ENCODE measurements at regions not wholly inside any gene's neighbourhood (a gene's known extent, or its start where the extent isn't known, plus 50 kb on each side); places are given as distances from the start of the nearest gene placed in this dataset.

DNA sequence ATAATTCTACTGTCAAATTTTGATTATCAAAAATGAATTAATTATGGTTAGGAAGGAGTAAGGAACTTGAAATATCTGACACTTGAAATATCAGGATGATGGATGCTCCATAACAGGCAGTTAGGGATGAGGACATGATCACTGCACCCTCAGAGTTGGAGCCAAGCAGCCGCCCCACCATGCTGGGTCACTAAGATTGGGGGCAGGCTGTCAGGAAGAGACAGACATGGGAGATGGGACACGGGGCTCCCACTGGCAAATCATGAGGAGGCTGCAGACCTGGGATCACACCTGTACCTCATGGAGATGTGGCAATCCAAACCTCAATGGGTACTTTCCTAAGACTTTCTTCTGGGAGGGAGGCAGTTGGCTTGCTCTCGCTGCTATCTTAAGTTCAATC lies 982.0 kb upstream of the ZEB2 start:
- no peak for DNase-seq (ENCODE audit: low spot score)

GRCh38 chr2:145495590-145495989 lies 975.7 kb upstream of the ZEB2 start:
- DNase-seq (ENCODE audit: low spot score): no peak

DNA sequence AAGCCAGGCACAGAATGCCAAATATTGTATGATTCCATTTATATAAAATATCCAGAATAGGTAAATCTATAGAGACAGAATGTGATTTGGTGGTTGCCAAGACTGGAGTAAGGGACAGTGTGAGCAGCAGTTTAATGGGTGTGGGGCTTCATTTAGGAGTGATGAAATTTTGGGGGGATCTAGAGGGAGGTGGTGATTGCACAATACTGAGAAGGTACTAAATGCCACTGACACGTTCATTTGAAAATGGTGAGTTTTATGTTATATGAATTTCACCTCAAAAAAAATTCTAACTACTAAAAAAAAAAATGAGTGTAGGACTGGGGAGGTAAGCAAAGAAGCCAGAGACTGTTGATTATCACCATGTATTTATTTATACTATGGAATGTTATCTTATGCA lies 974.5 kb upstream of the ZEB2 start:
- DNase-seq (ENCODE audit: low spot score): no peak

DNA sequence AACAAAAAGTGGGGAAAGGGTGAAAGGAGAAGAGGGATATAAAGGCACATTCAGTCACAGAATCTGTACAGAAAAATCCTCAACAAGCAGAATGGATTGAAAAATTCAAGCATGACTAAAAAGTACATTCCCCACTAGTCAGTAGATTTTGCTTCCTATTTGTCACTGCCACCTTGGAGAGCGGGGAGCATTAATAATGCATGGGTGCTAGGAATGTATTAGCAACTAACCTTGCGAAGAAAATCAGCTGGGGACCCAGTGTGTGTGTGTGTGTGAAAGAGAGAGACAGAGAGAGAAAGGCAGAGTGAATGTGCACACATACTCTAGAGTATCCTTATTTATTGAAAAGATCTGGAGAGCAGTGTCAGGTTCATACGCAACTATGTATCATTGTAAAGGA lies 968.7 kb upstream of the ZEB2 start:
- DNase-seq (ENCODE audit: low spot score): no peak

- peak; percentile 10 for DNase-seq (ENCODE audit: low spot score)
Measured at GRCh38 chr2:145484448-145485097, 964.7 kb upstream of the ZEB2 start.

DNA sequence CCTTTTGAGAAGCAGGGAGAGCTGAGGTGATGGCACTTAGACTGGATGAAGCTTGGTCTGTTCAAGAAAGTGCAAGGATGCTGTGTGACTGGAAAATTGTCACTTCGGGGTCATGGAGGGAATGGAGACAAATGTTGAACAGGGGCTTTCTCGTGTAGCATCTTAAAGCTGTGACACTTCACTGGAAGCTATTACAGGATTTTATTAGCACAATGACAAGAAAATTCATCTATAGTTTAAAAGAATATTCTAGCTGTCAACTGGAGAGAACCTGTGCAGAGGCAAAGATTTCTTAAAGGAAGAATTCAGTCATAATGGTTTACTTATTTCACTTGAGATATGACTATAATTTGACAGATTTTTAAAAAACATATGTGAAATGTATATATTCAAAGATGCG lies 963.9 kb upstream of the ZEB2 start:
- DNase-seq (ENCODE audit: low spot score): no peak

GRCh38 chr2:145481334-145481922 lies 961.5 kb upstream of the ZEB2 start:
- no peak for DNase-seq (ENCODE audit: low spot score)

DNA sequence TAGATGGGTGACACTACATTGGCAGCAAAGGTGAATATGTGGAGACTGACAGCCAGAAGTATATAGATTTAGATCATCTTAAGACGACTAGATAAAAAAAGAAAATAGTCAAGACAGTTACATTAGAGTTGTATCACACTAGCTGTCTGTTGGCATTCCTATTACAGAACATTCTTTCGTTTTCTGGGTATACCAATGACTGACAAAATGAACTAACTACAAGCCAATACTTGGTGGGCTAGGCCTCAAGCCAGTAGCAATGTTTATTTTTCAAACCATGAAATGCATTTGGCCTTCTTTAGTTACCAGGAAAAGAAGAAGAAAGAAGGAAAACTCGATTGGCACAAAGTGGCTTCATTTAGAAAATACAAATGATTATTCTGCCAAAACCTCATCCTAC lies 944.9 kb upstream of the ZEB2 start:
- no peak for DNase-seq (ENCODE audit: low spot score)

DNA sequence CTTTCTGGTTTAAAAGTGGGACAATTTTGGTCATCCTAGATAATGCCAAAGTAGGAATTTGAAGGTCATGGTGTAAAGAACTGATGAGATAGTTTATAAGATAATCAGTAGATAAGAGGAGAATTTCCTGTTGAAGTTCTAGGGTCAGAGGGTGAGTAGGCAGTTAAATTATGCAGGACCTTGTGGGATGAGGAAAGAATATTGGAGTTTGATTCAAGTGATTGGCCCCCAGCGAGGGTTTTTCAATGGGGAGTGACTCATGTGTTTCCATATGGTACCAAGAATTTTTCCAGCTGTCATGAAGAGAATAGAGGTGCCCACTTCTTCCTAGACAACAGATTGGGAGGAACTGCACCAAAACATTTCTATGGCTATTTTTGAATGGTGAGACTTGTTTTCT lies 940.2 kb upstream of the ZEB2 start:
- no peak for DNase-seq (ENCODE audit: low spot score)

DNA sequence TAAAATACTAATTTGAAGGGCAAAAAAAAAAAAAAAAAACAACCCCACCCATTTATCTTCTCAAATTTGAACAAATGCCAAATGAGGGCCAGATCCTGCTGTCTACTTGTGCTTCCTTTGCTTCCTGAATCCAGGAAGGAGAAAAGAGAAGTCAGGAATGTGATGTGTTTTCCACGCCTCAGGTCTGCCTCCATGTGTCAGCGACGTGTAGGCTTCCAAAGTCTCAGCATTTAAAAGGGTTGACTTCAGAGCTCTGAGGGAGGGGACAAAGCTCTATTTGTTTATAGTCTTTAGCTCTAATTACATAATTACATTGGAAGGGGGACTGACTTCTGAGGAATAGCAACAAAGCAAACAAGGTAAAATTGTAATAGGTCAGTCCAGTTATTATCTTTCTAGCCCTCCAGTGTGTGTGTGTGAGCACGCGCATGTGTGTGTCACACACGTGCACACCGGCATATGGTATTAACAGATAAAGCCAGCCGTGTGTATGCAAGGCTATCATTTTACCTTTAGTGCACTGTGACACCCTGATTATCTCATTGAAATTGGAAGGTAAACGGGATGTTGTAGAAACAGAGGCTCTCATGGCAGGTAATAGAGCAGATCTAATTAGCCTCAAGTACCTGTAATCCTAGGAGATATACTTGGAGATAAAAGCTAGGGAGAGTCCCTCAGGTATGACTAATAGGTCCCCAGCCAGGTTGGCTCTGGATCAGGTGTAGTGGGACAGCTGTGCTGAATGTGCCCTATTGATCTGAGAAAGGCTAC lies 911.4 kb upstream of the ZEB2 start:
- DNase-seq (ENCODE audit: low spot score): no peak

GRCh38 chr2:145423809-145424208 lies 903.9 kb upstream of the ZEB2 start:
- DNase-seq (ENCODE audit: low spot score): no peak

DNA sequence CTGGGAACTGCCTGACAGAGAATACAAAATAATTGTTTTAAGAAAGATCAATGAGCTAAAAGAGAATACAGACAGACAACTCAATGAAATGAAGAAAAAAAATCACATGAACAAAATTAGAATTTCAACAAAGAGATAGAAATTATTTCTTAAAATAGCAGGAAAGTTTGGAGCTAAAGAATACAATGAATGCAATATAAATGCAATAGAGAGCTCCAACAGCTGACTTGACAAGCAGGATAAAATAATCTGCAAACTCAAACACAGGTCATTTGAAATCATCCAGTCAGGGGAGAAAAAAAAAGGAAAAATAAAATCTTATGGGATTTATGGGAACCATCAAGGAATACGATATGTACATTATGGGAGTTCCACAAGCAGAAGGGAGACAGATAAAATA lies 902.7 kb upstream of the ZEB2 start:
- DNase-seq (ENCODE audit: low spot score): no peak

DNA sequence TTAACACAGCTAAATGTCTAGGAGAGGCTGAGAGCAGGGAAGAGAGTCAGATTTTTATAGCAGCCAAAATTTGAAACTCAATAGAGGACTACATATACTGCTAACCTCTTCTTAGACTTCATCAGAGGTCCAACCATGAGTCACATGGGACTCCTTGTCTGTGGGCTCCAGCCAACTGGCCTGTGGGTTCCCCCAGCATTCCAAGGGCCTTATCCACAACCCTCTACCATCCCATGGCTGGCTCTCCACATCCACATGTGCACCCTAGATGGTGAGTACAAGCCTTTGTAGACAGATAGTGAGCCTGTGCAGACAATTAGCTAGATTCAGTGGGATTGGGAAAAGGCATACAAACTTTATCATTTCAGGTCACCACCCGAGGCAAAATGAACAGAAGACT lies 901.9 kb upstream of the ZEB2 start:
- DNase-seq (ENCODE audit: low spot score): no peak

DNA sequence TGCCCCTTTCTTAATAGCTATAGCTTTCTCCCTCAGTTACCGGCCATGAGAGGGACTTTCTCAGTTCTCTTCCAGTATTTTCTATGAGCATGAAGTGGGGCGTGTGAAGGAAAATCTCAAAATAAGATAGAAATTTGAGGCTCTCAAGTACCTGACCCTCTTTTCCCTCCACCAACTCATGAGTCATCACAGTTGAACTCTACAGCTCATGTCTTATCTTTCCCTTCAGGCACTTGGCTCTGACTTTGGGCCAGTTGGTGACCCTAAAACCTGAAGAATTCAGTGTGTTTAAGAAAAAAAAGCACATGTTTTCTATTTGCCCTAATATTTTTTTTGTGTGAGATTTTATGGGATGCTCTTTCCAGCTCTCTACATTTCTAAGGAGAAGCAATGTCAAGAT lies 896.7 kb upstream of the ZEB2 start:
- DNase-seq (ENCODE audit: low spot score): no peak

DNA sequence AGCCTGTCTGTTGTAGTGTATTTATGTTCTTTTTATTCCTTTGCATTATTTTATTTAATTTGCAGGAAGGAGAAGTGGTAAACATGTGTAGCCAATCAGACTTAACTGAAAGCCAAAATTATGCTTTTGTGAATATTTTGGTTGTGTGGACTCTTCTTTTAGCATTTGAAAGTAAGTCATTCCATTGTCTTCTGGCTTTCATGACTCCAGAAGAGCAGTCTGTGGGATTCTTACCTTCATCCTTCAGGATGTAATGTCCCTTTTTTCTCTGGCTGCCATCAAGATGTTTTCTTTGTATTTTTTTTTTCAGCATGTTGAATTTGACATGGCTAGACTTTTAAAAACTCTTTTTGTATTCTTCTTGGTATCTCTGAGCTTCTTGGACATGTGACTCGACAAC lies 895.2 kb upstream of the ZEB2 start:
- DNase-seq (ENCODE audit: low spot score): no peak

GRCh38 chr2:145413261-145414030 lies 893.5 kb upstream of the ZEB2 start:
- DNase-seq (ENCODE audit: low spot score): no peak

DNA sequence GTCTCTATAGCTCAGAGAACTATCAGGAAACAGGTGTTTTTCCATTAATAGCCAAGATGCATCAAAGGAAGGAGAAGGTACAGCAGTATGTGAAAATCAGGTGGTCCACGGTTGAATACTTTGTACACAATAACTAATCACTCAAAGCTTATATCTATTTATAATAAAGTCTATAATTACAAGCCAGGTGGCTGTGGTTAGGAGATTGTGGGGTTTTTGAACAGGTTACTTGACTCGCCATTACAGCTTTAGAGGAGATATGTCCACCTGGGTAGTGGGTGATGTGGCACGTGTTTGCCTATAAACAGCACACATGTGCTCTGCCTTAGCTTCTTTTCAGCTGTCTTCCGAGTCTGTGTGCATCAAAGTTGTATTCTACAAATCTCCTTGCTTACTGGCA lies 892.2 kb upstream of the ZEB2 start:
- DNase-seq (ENCODE audit: low spot score): peak; percentile 58

DNA sequence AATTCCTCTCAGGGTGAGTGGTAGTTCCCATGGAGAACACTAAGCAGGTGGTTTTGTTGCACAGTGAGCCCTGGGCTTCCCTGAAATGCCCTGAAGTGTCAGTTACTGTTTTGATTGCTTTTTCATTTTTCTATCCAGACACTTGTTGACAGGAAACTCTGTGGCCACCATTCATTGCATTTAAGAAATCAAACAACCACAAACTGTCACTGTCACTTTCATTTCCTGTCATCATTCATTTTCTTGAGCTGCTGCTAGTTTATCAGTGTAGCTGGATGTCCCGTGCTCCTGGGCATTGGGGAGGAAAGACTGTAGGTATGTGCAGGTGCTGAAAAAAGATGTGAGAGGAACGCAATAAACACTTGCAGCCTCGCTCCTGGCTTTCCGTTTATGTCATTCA lies 891.6 kb upstream of the ZEB2 start:
- peak; percentile 67 for DNase-seq (ENCODE audit: low spot score)

GRCh38 chr2:145410086-145410485 lies 890.2 kb upstream of the ZEB2 start:
- DNase-seq (ENCODE audit: low spot score): no peak

DNA sequence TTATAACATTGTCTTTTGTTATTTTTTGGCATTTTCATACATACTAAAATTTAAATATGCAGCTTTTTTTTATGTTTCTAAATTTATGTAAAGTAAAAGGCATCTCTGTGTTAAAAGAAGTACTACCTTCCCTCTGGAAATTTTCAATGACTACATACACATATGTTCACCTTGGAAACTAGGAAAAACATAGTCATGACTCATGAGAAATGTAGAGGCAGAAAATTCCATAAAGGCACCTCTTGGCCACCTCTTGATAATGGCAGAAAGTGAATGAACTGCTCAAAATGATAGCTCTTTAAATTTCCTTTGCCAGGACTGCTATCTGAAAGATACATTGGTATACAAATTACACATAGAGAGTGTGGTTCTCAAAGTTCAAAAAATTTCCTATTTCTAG lies 889.1 kb upstream of the ZEB2 start:
- DNase-seq (ENCODE audit: low spot score): no peak

DNA sequence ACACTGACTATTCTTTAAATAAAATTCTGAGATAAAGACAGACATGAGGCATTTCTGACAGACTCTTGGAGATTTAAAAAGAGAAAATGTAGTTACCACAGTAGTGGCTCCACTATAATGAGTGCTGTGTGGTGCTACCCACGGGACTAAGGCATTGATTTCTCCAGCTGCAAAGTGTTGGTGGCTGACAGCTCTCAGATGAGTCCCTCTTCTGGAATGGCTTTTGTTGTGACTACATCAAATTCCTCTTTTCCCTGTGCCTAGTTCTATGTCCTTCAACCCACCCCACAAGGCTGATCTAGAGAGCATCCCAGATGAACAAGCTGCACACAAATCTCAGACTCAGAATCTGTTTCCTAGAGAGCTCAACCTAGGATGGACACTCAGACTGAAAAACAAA lies 884.8 kb upstream of the ZEB2 start:
- no peak for DNase-seq (ENCODE audit: low spot score)

DNA sequence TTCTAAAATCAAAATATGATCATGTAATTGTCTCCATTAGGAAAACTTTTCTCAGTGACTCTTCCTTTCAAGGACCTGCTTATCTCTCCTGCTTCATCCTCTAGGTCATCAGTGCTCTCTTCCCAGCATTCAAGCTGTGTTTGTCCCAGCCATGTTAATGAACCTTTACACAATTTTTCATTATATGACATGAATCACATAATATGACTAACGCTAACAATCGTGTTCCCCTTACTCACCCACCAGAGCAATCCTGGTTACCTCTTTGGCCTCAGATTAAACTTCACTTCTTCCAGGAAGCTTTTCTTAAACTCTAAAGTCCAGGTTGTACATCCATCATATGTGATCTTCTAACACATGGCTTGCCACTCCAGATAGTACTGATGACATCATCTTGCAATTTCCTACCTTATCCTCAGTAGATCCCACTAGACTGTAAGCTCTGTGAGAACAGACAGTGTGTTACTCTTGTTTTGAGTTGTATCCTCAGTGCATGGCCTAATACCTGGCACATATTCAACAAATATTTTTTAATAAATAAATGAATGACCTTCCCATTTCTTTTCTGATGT lies 882.9 kb upstream of the ZEB2 start:
- no peak for DNase-seq (ENCODE audit: low spot score)

DNA sequence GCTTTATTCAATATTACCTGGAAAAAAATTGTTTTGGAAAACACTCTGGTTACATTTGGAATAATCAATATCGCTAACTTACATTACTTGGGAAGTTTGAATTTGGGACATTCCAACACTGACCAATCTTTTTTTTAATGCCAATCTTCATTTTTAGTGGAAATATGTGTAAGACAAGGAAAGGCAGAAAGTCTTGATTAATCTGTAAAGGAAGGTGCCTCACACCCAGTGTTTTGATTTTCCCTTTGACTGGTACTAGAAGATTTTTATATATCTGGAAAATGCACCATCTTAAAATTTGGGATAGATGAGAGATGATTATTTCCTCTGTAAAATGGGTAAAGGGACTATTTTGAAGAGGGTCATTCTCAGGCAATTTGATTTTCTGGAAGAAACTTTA lies 879.2 kb upstream of the ZEB2 start:
- DNase-seq (ENCODE audit: low spot score): no peak
